ENCODE measurements at regions not wholly inside any gene's neighbourhood (a gene's known extent, or its start where the extent isn't known, plus 50 kb on each side); places are given as distances from the start of the nearest gene placed in this dataset.

DNA sequence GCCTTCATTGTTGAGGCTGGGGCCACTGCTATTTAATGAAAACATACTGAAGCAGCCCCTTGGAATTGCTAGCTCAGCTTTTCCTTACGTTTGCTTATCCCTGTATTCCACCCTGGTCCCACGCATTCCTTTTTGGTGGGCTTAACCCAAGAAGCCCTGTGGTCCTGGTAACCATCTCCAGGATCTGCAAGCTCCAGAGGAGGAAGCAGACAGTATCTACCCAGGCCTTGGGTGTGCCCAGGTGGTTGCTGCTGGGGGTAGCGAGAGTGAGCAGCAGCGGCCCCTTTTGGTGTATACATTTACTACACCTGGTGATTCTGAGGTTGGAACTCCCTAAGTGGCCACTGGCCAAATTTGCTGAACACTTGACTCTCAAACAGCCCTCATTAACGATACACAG is 97.7 kb downstream of the CBLN1 start:
- POLR2A ChIA-PET: no interaction called here

DNA sequence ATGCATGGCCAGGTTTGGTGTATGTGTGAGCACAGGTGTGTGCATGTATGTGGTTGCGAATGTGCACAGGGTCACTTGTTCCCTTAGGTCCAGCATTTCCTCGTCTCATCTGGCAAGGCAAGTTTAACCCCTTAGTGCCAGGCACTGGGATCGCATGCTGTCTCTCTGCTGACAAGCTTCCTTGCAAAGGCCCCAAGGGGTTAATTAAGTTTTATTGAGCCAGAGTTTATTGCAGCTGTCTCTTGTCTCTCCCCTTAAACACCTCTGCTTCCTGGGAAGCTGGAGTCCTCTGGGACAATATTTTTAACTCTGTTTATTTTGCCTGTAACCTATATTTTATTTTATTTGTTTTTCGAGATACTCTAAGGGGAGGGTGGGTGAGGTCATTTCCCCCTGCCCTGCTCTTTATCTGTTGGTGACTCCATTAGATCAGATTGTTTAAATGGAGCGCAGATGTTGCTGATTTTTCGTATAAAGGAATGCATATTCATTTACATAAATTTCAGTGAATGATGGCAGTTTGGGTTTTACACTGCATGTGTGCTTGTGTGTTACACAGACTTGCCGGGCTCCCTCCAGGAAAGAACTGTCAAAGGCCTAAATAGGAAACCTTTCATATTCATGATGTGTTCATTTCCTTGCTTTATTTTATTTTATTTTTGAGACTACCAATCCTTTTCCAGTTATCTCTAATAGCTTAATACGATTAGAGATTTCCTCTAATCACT is 99.7 kb downstream of the CBLN1 start:
- TF ChIP-seq, protein P1, sequence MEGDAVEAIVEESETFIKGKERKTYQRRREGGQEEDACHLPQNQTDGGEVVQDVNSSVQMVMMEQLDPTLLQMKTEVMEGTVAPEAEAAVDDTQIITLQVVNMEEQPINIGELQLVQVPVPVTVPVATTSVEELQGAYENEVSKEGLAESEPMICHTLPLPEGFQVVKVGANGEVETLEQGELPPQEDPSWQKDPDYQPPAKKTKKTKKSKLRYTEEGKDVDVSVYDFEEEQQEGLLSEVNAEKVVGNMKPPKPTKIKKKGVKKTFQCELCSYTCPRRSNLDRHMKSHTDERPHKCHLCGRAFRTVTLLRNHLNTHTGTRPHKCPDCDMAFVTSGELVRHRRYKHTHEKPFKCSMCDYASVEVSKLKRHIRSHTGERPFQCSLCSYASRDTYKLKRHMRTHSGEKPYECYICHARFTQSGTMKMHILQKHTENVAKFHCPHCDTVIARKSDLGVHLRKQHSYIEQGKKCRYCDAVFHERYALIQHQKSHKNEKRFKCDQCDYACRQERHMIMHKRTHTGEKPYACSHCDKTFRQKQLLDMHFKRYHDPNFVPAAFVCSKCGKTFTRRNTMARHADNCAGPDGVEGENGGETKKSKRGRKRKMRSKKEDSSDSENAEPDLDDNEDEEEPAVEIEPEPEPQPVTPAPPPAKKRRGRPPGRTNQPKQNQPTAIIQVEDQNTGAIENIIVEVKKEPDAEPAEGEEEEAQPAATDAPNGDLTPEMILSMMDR (IDR thresholded peaks at IDR 0.05; ENCODE audit: insufficient read depth, low read depth, low read length): no peak
- CTCF ChIA-PET: interaction anchor here (1.1 kb wide), 1 partner anchor 271 kb away, joined by 3 read pairs; no protein-coding TSS in a partner anchor
- no peak for DNase-seq (ENCODE audit: low read depth)
- Histone ChIP-seq H3K27me3 (ENCODE audit: control insufficient read depth, insufficient read depth, low read length) (no peaks in the 10 kb centered on the region), H3K4me3 (ENCODE audit: low read depth, low read length) (no peak overlapping the region), H3K36me3 (ENCODE audit: control insufficient read depth, insufficient read depth, low read length) (no peaks in the 10 kb centered on the region)
- POLR2A ChIA-PET: no interaction called here

More for the DNA sequence above, 97.7 kb downstream of the CBLN1 start:
- Histone ChIP-seq H3K36me3 (ENCODE audit: control insufficient read depth, insufficient read depth, low read length) (no peaks in the 10 kb centered on the region), H3K27me3 (ENCODE audit: control insufficient read depth, insufficient read depth, low read length) (no peaks in the 10 kb centered on the region), H3K4me3 (ENCODE audit: low read depth, low read length) (no peak overlapping the region)
- DNase-seq (ENCODE audit: low read depth): no peak
- CTCF ChIA-PET: interaction anchor here (0.7 to 0.9 kb wide), 2 partner anchors 35 to 173 kb away, joined by 3 read pairs; no protein-coding TSS in a partner anchor
- TF ChIP-seq, protein P1 (IDR thresholded peaks at IDR 0.05; ENCODE audit: insufficient read depth, low read depth, low read length): peak; percentile 40

DNA sequence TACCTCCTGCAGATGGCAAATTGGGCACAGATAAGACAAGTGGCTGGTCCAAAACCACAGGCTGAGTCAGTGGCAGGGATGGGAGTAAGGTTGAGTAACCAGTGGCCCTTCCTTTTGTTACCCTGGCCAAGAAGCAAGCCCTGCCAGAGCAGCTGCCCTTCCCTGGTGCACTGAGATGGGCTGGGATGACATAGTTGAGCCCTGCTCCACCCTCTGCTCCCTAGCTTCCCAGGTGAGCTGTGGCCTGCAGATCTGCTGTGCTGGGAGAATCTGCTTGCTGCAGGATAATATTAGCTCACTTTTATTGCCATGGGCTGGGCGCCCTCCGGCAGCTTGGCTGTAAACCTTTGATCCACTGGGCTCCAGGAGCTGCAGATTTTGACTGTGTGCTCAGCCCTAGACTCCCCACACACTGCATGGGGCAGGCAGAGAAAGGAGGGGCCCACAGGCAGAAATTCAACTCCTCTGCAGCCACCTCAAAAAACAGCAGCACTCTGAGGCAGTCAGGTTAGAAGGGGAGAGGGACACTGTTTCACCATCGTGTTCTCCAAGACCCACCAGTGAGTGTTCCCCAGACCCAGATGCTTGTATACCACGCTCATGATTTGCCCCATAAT is 101.8 kb downstream of the CBLN1 start:
- DNase-seq (ENCODE audit: low read depth): no peak
- no peaks in the 10 kb centered on the region for H3K27me3 ChIP-seq (ENCODE audit: control insufficient read depth, insufficient read depth, low read length)
- ChIA-PET POLR2A (no interaction called here), CTCF (no interaction called here)
- H3K4me3 ChIP-seq (ENCODE audit: low read depth, low read length): no peak overlapping the region
- no peaks in the 10 kb centered on the region for H3K36me3 ChIP-seq (ENCODE audit: control insufficient read depth, insufficient read depth, low read length)
- TF ChIP-seq, protein P1 (IDR thresholded peaks at IDR 0.05; ENCODE audit: insufficient read depth, low read depth, low read length): no peak

DNA sequence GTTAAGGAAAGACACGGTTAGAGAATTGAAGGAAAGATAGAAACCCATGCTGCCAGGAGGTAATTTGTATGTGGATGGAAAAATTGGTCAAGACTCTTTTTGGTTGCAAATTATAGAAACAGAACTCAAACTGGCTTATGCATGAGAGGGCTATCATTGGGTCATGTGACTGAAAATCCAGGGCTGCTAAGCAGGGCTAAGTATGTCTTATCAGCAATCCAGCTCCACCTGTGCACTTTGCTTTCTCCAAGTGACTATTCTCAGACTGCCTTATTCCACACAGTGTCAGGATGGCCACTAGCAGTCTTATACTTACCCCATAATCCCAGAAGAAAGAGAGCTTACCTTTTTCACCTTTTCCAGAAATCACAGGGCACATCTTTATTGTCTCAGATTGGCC is 113.5 kb downstream of the CBLN1 start:
- Histone ChIP-seq H3K4me3 (ENCODE audit: low read depth, low read length) (no peak overlapping the region), H3K36me3 (ENCODE audit: control insufficient read depth, insufficient read depth, low read length) (no peaks in the 10 kb centered on the region), H3K27me3 (ENCODE audit: control insufficient read depth, insufficient read depth, low read length) (no peaks in the 10 kb centered on the region)
- DNase-seq (ENCODE audit: low read depth): no peak
- CTCF ChIA-PET: no interaction called here
- POLR2A ChIA-PET: no interaction called here
- TF ChIP-seq, protein P1 (IDR thresholded peaks at IDR 0.05; ENCODE audit: insufficient read depth, low read depth, low read length): no peak

DNA sequence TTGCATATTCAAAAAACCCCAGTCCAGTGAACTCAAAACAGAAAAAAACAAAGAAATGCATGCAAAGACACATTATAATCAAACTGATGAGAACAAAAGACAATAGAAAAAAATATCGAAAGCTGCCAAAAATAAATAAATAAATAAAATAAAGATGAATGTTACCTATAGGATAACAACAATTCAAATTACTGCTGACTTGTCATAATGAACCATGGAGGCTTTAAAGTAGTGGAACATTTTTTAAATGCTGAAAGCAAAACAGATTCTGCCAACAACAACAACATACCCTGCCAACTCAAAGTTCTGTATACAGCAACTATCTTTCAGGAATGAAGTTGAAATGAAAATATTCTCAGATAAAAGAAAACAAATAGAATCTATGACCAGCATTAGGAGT is 116.6 kb downstream of the CBLN1 start:
- DNase-seq (ENCODE audit: low read depth): no peak
- TF ChIP-seq, protein P1 (IDR thresholded peaks at IDR 0.05; ENCODE audit: insufficient read depth, low read depth, low read length): no peak
- ChIA-PET POLR2A (no interaction called here), CTCF (no interaction called here)
- Histone ChIP-seq H3K36me3 (ENCODE audit: control insufficient read depth, insufficient read depth, low read length) (no peaks in the 10 kb centered on the region), H3K27me3 (ENCODE audit: control insufficient read depth, insufficient read depth, low read length) (no peaks in the 10 kb centered on the region), H3K4me3 (ENCODE audit: low read depth, low read length) (no peak overlapping the region)

Measured in BJ (cell line).